HG03060 (cell line): ENCODE measurements at regions not wholly inside any gene's neighbourhood (a gene's known extent, or its start where the extent isn't known, plus 50 kb on each side); places are given as distances from the start of the nearest gene placed in this dataset.
"Not testable (repeated sequence)": the region's sequence is repeated elsewhere in the genome, so short reads cannot be mapped to it uniquely, and the experiment has no call there.

Experiments
- ATAC-seq: cut with Tn5 transposase; IDR thresholded peaks from one replicate; pipeline ENCODE4 v1.9.1; 2021; ENCODE audit warnings: low read depth, moderate number of reproducible peaks; ENCODE audit not compliant: unreplicated experiment

DNA sequence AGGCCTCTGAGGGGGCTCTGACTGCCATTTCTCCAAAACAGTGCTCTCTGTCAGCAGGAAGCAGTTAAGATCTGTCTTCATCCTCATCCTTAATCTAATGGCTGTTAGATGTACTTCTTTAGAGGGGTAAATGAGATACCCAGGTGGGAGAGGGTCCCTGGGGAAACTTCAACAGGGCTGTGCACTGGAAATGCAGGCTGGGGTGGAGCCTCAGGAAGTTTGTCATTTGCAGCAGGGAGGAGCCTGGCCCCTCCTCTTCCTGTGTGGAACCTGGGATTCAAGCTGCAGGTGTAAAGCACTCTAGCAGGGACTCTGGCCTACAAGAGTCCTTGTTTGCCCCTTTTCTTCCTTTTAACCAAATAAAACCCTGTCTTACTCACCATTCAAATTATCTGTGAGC, 1173.6 kb downstream of the OTOL1 start:
- no peak for ATAC-seq

DNA sequence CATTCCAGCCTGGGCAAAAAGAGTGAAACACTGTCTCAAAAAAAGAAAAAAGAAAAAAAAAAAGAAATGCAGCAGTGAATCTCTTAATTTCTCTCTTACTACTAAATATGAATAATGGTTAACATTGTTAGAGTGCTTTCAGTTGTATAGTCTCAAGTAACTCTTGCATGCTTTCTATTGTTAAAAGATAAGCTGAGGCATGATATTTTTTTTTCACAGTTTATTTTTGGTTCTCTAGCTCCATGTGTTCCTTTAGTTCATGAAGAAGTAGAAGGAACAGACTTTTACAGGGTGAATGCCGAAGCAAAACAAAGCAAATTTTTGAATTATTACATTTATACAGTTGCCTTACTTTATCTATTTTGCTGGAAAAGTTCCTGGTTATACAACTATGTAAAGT, 1180.9 kb downstream of the OTOL1 start:
- ATAC-seq, result no peak

DNA sequence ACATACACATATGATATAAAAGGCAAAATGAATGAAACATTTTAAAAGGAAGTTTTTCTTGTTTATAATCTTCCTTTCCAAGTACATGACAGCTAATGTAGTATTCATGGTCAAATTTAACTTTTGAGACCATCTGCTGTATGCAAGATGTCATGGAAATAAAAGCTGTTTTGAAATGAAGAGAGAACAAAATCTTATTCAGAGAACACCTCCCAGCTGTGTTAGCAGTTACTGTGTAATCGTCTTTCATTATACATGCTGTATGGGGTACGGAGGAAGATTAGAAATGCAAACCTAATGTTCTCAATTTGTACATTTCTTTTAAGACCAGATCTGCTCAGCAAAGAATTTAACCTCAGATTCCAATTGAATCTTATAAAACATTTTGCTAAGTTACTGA, 1182.3 kb downstream of the OTOL1 start:
- ATAC-seq, result no peak

DNA sequence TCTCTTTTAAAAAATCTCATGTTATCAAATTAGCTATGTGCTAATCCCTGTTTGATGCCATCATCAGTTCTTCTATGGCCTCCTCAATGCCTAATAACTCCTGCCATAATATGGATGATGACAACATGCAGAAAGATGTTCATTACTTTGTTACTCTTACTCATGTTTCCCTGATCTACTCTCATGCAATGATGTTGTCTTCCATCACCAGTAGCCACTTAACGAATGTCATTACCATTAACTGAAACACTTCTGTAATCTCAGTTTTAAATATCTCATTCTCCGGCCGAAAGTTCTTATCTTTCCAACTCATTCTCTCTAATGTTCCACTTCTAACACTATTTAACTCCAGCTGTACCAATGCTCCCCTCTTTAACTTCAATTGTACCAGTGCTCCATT, 1187.7 kb downstream of the OTOL1 start:
- no peak for ATAC-seq

DNA sequence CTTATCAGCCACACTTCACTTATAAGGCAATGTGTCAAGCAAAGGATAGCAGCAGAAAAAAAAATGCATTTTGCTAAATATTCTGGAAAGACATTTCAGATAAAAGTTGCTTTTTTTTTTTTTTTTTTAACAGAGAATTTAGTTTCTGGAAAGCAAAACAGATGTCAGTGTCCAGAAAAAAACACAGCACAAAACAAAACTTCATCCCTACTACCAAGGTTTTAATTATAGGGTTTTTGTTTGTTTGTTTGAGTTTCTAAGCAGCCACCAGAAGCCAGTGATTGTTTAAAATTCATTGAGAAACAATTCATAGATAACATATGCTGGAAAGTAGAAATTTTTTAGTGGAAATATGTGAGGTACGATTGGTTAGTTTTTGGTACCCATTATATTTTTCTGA, 1202.7 kb downstream of the OTOL1 start:
- ATAC-seq, result no peak

DNA sequence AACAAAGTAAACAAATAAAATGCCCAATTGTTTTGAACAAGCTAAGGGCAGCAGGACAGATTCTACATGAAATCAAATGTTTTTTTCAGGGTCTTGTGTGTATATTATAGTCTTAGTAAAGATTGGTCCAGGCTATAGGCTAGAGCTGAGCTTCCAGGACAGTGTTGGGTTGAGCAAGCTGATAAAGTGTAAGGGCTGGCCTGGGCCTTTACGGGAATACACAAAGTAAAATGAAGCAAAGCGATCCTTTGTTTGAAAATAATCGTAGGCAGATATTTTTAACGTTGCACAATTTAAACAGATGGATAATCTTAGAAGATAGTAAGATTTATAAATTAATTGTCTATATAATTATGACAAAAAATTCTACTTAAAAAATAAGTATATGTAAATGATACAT, 1204.6 kb downstream of the OTOL1 start:
- no peak for ATAC-seq

DNA sequence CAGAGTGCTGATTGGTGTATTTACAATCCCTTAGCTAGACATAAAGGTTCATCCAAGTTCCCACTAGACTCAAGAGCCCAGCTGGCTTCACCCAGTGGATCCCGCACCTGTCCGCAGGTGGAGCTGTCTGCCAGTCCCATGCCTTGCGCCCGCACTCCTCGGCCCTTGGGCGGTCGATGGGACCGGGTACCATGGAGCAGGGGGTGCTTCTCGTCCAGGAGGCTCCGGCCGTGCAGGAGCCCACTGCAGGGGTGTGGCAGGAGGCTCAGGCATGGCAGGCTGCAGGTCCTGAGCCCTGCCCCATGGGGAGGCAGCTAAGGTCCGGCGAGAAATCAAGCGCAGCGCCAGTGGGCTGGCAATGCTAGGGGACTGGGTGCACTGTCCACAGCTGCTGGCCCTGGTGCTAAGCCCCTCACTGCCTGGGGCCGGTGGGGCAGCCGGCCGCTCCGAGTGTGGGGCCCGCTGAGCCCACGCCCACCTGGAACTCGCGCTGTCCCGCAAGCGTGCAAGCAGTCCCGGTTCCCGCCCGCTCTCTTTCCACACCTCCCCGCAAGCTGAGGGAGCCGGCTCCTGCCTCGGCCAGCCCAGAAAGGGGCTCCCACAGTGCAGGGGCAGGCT, 1206.3 kb downstream of the OTOL1 start:
- ATAC-seq, result no peak

DNA sequence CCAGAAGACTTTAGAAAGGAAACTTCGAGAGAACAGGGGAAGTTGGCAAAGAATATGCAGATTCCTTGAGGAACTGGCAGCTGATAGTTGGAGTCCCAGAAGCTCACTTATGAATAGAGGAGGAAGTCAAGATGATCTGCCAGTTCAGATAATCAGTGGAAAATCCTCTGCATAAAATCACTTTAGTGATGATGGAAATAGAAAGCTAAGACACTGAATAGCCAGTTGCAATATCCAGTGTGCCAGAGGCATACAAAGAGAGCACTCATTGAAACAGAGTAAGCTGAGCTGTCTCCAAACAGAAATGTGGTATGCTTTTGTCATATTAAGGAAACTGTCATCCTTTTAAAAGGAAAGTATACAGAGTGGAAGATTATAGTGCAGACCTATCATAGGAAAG, 1207.6 kb downstream of the OTOL1 start:
- no peak for ATAC-seq

DNA sequence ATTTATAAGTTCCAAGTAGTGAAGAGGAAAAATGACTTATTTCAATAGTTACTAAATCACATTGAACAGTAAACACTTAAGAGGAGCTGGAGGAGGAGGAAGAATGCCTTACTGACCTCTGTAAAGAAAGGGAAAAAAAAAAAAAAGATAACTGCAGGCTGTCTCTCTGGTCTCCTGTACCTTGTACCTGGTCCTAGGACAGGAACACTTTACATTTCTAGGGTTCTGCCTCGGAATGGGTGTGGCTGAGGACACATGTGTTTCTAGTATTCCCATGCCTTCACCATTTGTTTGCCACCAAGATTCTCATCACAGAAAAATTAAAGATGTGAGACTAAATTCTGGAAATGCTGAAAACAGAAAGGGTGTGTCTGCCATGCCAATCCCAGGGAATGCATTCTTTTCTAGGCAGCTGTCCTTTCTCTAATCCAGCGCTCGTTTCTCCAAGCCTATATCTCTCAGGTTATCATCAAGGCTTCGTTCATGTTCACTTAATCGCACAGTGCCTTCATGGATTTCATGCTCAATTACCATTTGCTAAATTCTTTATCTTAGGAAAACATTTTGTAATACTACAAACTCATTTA, 1208.3 kb downstream of the OTOL1 start:
- ATAC-seq, result no peak

DNA sequence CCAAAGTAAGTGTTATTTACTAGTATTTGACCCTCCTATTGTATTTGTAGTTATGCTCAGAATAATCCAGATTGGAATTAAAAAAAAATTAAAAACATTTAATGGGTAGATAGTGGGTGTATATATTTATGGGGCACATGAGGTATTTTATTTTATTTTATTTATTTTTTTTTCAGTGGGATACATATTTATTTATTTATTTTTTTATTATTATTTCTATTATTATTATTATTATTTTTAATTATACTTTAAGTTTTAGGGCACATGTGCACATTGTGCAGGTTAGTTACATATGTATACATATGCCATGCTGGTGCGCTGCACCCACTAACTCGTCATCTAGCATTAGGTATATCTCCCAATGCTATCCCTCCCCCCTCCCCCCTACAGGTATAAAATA, 1211.8 kb downstream of the OTOL1 start:
- ATAC-seq, result not testable (repeated sequence)

DNA sequence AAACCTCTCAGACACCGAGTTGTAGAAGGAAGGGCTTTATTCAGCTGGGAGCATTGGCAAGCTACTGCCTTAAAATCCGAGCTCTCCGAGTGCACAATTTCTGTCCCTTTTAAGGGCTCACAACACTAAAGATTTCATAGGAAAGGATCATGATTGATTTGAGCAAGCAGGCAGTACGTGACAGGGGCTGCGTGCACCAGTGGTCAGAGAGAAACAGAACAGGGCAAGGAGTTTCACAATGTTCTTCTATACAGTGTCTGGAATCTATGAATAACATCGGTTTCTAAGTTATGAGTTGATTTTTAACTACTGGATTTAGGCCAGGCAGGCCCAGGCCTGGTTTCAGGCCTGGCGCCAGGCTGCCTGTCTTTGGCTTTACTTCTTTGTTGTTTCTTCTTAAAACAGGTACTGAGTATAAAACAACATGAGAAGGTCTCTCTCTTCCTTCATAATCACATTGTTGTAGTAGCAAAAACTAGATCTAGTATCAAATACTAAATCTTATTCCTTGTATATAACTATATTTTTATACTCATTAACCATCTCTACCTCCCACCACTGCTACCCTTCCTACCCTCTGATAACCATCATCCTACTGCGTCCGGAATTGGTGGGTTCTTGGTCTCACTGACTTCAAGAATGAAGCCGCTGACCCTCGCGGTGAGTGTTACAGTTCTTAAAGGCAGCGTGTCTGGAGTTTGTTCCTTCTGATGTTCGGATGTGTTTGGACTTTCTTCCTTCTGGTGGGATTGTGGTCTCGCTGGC, 1212.5 kb downstream of the OTOL1 start:
- ATAC-seq, result not testable (repeated sequence)

DNA sequence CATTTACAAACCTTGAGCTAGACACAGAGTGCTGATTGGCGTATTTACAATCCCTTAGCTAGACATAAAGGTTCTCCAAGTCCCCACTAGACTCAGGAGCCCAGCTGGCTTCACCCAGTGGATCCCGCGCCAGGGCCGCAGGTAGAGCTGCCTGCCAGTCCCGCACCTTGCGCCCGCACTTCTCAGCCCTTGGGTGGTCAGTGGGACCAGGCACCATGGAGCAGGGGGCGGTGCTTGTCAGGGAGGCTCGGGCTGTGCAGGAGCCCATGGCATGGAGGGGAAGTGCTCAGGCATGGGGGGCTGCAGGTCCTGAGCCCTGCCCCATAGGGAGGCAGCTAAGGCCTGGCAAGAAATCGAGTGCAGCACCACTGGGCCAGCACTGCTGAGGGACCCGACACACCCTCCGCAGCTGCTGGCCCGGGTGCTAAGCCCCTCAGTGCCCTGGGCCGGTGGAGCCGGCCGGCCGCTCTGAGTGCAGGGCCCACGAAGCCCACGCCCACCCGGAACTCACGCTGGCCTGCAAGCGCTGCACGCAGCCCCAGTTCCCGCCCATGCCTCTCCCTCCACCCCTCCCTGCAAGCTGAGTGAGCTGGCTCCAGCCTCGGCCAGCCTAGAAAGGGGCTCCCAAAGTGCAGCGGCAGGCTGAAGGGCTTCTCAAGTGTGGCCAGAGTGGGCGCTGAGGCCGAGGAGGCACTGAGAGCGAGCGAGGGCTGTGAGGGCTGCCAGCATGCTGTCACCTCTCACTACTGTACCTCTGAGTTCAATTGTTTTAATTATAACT, 1213.9 kb downstream of the OTOL1 start:
- no peak for ATAC-seq

DNA sequence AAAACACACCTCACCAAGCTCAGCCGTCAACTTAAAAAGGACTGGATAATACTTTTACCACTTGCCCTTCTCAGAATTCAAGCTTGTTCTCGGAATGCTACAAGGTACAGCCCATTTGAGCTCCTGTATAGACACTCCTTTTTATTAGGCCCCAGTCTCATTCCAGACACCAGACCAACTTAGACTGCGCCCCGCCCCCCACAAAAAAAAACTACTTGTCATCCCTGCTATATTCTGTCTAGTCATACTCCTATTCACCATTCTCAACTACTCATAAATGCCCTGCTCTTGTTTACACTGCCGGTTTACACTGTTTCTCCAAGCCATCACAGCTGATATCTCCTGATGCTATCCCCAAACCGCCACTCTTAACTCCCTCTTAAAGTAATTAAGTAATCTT, 1220.5 kb downstream of the OTOL1 start:
- ATAC-seq, result not testable (repeated sequence)

DNA sequence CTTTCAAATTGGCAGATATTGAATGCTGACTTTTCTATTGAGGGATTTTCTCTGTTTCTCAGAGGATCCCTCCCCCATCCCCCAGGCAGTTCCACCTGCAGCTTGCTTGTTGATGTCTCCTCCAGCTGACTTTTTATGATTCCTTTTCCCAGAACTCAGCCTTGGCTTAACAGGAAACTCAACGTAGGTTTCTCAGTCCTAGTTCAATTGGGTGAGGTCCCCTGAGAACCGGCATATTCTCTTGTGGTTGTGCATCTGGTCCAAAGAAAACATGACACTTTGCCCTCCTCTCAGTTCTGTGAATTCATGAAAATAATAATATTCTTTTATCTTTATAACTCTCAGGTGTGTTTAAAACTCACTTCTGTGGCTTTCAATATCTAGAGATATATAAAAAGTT, 1222.1 kb downstream of the OTOL1 start:
- no peak for ATAC-seq

DNA sequence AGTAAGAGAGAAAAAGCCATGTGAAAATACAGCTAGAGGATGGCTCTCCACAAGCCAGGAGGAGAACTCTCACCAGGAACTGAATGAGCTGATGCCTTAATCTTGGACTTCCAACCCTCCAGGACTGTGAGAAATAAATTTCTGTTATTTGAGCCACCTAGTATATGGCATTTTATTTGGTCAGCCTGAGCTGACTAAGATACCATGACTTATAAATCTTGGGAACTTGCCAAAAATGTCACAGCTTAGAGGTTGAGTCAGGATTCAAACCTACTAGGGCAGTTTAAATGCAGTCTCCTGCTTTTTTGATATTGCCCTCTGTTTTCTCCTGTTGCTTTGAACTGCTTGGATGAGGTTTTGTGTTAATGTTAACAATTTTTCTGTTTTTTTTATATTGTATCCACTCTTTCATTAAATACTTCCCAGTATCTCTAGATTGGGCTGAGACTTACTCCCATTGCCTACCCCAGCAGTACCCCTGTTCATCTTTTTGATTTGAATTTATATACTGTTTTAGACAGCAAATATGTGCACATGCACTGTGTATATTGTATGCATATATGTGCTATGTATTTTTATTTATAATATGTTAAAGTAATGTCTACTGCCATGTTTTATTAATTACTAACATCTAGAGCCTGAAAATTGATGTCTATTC, 1223.2 kb downstream of the OTOL1 start:
- ATAC-seq, result no peak

DNA sequence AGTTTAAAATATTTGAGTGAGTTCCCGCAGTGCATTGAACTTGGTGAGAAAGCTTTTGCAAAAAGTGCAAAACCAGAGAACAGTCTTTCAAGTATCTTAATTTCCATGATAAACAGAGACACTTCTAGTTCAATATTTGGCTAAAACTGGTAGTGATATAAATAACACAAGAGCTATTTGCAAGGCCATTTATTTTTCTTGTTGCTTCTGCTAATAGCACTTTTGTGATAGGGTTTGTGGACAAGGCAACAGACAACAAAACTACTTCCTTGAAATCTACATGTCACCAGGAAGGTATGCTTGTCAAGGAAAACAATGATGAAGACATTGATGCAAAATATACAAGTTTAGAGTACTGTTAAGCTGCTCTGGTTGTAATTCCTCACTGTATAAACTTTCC, 1225.1 kb downstream of the OTOL1 start:
- ATAC-seq, result no peak

DNA sequence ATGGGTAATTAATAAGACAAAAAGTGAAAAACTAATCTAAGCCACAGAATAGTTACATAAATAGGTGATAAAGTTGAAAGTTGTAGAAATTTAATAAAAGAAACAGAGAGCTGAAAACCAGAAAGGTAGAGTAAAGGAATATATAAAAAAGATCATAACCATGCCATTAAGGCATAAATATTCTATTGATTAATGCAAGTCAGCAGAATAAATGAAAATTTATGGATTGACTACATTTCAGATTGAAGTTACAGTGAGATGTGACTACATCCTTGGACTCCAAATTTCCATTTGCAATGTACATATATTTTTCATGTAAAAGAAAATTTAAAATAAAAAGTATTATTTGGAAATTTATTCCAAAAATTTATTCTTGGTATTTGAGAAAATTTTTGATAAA, 1225.7 kb downstream of the OTOL1 start:
- ATAC-seq, result no peak

DNA sequence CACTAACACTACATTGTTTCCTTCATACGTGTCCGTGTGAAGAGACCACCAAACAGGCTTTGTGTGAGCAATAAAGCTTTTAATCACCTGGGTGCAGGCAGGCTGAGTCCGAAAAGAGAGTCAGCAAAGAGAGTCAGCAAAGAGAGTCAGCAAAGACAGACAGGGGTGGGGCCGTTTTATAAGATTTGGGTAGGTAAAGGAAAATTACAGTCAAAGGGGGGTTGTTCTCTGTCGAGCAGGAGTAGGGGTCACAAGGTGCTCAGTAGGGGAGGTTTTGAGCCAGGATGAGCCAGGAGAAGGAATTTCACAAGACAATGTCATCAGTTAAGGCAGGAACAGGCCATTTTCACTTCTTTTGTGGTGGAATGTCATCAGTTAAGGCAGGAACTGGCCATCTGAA, 1226.2 kb downstream of the OTOL1 start:
- not testable (repeated sequence) for ATAC-seq

DNA sequence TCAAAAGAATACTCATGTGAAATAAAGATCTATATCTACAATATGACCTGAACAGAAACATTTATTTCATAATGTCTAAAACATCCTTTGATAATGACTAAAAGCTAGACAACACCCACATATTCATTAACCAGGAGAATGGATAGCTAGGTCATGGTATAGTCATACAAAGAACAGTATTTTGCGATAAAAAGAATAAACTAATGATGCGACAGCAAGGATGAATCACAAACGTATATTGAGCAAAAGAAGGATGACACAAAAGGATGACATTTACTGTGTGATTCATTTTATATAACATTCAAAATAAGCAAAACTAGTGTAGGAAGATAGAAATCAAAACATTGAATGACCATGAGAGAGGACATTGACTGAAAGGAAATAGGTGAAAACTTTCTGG, 1233.1 kb downstream of the OTOL1 start:
- ATAC-seq, result no peak

DNA sequence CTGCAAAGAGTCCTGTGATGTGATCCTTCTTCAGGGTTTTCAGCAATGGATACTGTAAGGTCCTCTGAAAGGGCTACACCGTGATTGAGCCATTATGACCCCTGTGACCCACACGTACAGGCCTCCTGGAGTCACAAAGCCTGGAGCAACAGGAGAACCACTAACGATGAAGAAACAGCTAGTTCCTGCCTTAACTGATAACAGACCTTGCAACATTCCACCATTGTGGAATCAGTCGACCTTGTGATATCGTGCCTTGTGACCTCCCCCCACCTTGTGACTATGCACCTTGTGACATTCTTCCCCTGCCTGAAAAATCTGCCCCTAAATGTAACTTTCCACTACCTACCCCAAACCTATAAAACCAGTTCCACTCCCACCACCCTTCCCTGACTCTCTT, 1235.4 kb downstream of the OTOL1 start:
- ATAC-seq, result not testable (repeated sequence)

DNA sequence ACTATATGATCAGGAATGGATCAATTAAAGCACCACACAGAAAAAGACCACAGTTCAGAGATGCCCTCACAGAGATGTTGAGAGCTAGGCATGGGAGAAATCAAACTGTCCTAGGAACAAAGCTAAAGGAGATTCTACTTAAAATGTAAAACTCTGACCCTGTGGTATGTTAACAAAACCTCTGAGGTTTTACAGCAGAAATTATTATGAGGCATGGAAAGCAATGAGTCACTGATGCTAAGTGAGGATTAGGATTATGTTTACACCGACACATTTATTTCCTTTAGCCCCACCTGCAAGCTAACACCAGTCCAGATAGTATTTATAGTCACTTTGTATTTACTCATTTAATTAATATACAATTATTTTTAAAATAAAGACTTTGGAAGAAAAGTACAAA, 1242.2 kb downstream of the OTOL1 start:
- ATAC-seq, result no peak
